ENCODE measurements at regions not wholly inside any gene's neighbourhood (a gene's known extent, or its start where the extent isn't known, plus 50 kb on each side); places are given as distances from the start of the nearest gene placed in this dataset.

DNA sequence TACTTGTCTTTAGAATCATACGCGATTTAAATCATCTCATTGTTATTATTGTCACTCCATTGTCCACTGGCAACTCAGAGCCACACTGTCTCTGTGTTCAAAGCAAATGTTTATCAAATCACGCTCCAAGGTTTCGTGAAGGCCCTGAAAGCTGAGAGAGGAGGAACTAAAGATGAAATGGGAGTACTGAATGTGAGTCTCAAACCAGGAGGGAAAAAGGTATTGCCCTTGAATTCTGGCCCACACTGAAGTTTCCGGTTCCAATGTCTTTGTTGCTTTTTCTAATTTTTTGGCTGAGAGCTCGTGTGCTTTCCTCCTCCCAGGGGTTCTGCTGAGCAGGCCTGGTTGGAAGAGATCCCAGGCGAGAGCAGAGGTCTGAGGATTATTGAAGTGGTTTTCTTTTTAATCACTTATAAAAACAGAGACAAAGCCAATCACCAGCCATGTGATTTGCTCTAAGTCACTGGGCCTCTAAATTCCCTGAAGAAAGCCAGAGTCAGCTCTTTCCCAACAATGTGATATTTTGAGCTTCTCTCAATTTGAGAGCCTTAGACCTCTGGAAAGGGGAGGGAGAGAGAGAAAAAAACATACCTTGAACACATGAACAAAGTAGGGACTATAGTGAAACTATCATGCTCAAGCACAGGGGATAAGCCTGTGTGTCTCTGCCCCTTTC, 420.8 kb upstream of the GRAMD2B start:
- TF ChIP-seq, protein P1, sequence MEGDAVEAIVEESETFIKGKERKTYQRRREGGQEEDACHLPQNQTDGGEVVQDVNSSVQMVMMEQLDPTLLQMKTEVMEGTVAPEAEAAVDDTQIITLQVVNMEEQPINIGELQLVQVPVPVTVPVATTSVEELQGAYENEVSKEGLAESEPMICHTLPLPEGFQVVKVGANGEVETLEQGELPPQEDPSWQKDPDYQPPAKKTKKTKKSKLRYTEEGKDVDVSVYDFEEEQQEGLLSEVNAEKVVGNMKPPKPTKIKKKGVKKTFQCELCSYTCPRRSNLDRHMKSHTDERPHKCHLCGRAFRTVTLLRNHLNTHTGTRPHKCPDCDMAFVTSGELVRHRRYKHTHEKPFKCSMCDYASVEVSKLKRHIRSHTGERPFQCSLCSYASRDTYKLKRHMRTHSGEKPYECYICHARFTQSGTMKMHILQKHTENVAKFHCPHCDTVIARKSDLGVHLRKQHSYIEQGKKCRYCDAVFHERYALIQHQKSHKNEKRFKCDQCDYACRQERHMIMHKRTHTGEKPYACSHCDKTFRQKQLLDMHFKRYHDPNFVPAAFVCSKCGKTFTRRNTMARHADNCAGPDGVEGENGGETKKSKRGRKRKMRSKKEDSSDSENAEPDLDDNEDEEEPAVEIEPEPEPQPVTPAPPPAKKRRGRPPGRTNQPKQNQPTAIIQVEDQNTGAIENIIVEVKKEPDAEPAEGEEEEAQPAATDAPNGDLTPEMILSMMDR (IDR thresholded peaks at IDR 0.05): no peak
- TF ChIP-seq EP300 (IDR thresholded peaks at IDR 0.05): no peak
- TF ChIP-seq POLR2AphosphoS5 (IDR thresholded peaks at IDR 0.05): peak in 1 of 2 donors; percentile 25
- TF ChIP-seq POLR2A (IDR thresholded peaks at IDR 0.05; ENCODE audit: low read depth): no peak

Measured in esophagus muscularis mucosa (tissue), 4 donors.